KMS-11 (cell line): ENCODE measurements at regions not wholly inside any gene's neighbourhood (a gene's known extent, or its start where the extent isn't known, plus 50 kb on each side); places are given as distances from the start of the nearest gene placed in this dataset.

Source experiments
- H2AFZ ChIP-seq: fragments of 200-600 bp; sonication (generic); 2 replicates; pipeline ENCODE4 v1.6.1; 2016; ENCODE audit warnings: antibody characterized with exemption, mixed run types, low read depth
- H3K27ac ChIP-seq: fragments of 200-600 bp; sonication (generic); 2 replicates; pipeline ENCODE4 v1.6.1; 2016; ENCODE audit warnings: mild to moderate bottlenecking, mixed run types
- H3K27me3 ChIP-seq: fragments of 200-600 bp; sonication (generic); 2 replicates; pipeline ENCODE4 v1.6.1; 2017; ENCODE audit warnings: mild to moderate bottlenecking, low read depth, mixed run types, moderate library complexity; ENCODE audit not compliant: insufficient read depth
- H3K36me3 ChIP-seq: fragments of 200-600 bp; sonication (generic); 2 replicates; pipeline ENCODE4 v1.6.1; 2017; ENCODE audit warnings: mild to moderate bottlenecking, mixed run types; ENCODE audit not compliant: insufficient read depth
- H3K4me1 ChIP-seq: fragments of 200-600 bp; sonication (generic); 2 replicates; pipeline ENCODE4 v1.6.1; 2016; ENCODE audit warnings: mild to moderate bottlenecking, low read depth, mixed run types; ENCODE audit not compliant: poor library complexity, severe bottlenecking
- H3K4me2 ChIP-seq: fragments of 200-600 bp; sonication (generic); 2 replicates; pipeline ENCODE4 v1.7.0; 2016; ENCODE audit warnings: mild to moderate bottlenecking, mixed run types
- H3K4me3 ChIP-seq: fragments of 200-600 bp; sonication (generic); IDR thresholded peaks from 2 replicates; pipeline ENCODE4 v1.6.1; 2017; ENCODE audit warnings: low read depth, low read length, mixed read lengths; ENCODE audit not compliant: insufficient read depth
- H3K79me2 ChIP-seq: fragments of 200-600 bp; sonication (generic); 2 replicates; pipeline ENCODE4 v1.6.1; 2016; ENCODE audit warnings: low read depth, mixed run types; ENCODE audit not compliant: insufficient read depth
- H3K9ac ChIP-seq: fragments of 200-600 bp; sonication (generic); 2 replicates; pipeline ENCODE4 v1.6.1; 2016; ENCODE audit warnings: mild to moderate bottlenecking, mixed run types
- H4K20me1 ChIP-seq: fragments of 200-600 bp; sonication (generic); 2 replicates; pipeline ENCODE4 v1.6.1; 2016; ENCODE audit warnings: mild to moderate bottlenecking, mixed run types; ENCODE audit not compliant: insufficient read depth
- TF ChIP-seq, protein P1 (sequence below): fragments of 200-600 bp; sonication (generic); conservative IDR thresholded peaks from 2 replicates; pipeline ENCODE4 v1.6.1; 2017; ENCODE audit warnings: low read depth, mild to moderate bottlenecking, antibody characterized with exemption, low read length, moderate library complexity, mixed read lengths

DNA sequence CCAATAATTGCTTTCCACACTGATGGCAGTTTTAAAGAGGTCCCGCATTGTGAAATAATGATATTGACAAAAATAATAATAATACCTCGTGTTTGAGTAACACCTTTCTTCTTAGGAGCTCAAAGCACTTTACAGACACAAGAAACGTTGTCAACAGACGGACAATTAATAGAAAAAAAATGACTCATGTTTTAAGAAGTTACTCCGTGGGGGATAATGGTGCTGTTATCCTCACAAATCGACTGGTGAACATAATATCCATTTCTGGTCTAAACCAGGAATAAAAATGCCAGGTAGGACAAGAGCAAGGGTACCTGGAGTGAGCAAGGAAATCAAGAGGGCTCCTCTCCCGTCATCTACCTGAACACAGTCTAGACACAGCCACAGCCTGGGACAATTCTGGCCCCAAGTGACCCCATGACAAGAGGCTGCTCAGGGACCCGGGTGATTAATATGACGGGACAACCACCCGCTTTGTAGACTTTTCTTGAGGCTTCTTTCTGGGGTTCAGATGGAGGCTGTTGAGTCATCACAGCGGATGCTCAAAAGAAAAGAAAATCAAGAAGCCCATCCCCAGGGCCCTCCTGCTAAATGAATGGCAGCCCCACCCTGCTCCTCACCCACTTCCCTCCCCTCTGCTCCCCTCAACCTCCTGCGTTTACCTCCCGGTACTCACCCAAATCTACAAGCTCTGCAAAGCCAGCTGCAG is 146.2 kb upstream of the IRF2BP2 start:
- H3K4me3 ChIP-seq = no peak overlapping the region
- H3K27me3 ChIP-seq = no peaks in the 10 kb centered on the region
- H3K27ac ChIP-seq = no peak overlapping the region
- H3K4me2 ChIP-seq = no peak overlapping the region
- H4K20me1 ChIP-seq = no peaks in the 10 kb centered on the region
- H3K36me3 ChIP-seq = no peaks in the 10 kb centered on the region
- H2AFZ ChIP-seq = no peak overlapping the region
- no peaks in the 10 kb centered on the region for H3K79me2 ChIP-seq
- TF ChIP-seq, protein P1, sequence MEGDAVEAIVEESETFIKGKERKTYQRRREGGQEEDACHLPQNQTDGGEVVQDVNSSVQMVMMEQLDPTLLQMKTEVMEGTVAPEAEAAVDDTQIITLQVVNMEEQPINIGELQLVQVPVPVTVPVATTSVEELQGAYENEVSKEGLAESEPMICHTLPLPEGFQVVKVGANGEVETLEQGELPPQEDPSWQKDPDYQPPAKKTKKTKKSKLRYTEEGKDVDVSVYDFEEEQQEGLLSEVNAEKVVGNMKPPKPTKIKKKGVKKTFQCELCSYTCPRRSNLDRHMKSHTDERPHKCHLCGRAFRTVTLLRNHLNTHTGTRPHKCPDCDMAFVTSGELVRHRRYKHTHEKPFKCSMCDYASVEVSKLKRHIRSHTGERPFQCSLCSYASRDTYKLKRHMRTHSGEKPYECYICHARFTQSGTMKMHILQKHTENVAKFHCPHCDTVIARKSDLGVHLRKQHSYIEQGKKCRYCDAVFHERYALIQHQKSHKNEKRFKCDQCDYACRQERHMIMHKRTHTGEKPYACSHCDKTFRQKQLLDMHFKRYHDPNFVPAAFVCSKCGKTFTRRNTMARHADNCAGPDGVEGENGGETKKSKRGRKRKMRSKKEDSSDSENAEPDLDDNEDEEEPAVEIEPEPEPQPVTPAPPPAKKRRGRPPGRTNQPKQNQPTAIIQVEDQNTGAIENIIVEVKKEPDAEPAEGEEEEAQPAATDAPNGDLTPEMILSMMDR = no peak
- H3K4me1 ChIP-seq = no peaks in the 10 kb centered on the region
- H3K9ac ChIP-seq = no peak overlapping the region

DNA sequence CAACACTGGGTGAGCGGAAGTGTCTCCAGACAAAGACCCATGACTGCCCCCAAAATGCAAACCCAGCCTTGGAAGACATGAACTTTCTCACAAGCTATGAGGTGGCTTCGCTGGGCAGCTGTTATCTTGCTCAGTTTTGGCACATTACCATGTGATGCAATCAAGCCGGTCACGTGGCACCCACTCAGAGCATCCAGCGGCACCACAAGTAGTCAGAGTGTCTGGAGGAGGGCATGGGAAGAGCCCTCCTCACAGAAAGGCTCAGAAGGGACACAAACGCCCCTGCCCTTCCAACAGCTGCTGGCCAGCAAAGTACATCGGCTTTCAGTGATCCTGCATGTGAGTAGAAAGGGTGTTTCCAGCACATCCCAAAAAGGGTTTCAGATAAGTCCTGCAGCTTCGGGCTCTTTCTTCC is 145.5 kb upstream of the IRF2BP2 start:
- TF ChIP-seq, protein P1 = no peak
- H3K79me2 ChIP-seq = no peaks in the 10 kb centered on the region
- no peaks in the 10 kb centered on the region for H4K20me1 ChIP-seq
- H3K9ac ChIP-seq = no peak overlapping the region
- H3K27me3 ChIP-seq = no peaks in the 10 kb centered on the region
- no peaks in the 10 kb centered on the region for H3K4me1 ChIP-seq
- no peak overlapping the region for H2AFZ ChIP-seq
- H3K36me3 ChIP-seq = no peaks in the 10 kb centered on the region
- H3K4me2 ChIP-seq = no peak overlapping the region
- H3K27ac ChIP-seq = no peak overlapping the region
- no peak overlapping the region for H3K4me3 ChIP-seq

DNA sequence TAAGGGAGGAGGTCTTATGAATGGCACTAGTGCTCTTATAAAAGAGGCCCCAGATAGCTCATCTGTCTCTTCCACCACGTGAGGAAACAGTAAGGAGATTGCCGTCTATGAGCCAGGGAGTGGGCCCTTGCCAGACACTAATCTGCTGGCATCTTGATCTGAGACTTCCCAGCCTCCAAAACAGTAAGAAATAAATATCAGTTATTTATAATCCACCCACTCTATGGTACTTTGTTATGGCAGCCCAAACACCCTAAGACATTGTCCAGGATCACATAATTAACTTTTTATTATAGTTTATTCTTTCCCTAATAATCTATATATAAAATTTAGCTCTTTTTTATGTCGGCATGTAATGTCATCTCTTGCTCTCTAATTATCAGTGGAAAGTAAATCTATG is 144.0 kb upstream of the IRF2BP2 start:
- Histone ChIP-seq H3K4me2 (no peak overlapping the region), H2AFZ (no peak overlapping the region), H3K4me3 (no peak overlapping the region), H3K27ac (no peak overlapping the region), H3K4me1 (no peaks in the 10 kb centered on the region), H3K36me3 (no peaks in the 10 kb centered on the region), H3K79me2 (no peaks in the 10 kb centered on the region), H3K9ac (no peak overlapping the region), H4K20me1 (no peaks in the 10 kb centered on the region), H3K27me3 (no peaks in the 10 kb centered on the region)
- TF ChIP-seq, protein P1 = no peak

DNA sequence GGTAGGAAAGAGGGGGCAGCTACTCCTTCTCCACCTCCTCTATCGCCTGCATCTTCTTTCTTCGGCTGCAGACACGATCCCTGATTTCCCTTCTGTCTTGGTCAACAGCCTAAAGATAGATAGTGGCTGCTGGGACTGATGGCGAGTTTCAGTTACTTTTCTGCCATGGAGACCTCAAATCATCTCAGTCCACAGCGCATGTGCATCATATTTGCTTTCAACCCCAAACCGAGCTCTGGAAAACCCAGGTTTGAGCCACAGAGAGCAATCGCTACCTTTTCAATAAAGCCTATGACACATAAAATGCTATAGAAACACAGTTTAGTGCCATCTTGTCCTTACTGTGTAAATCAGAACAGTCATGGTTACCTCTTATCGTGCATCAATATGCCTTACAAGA is 142.9 kb upstream of the IRF2BP2 start:
- H3K27ac ChIP-seq = no peak overlapping the region
- H2AFZ ChIP-seq = no peak overlapping the region
- H3K79me2 ChIP-seq = no peaks in the 10 kb centered on the region
- H3K9ac ChIP-seq = no peak overlapping the region
- H3K4me1 ChIP-seq = no peaks in the 10 kb centered on the region
- H3K4me3 ChIP-seq = no peak overlapping the region
- H3K27me3 ChIP-seq = no peaks in the 10 kb centered on the region
- H3K36me3 ChIP-seq = no peaks in the 10 kb centered on the region
- H4K20me1 ChIP-seq = no peaks in the 10 kb centered on the region
- TF ChIP-seq, protein P1 = no peak
- no peak overlapping the region for H3K4me2 ChIP-seq
